ENCODE measurements at regions not wholly inside any gene's neighbourhood (a gene's known extent, or its start where the extent isn't known, plus 50 kb on each side); places are given as distances from the start of the nearest gene placed in this dataset.

GRCh38 chr6:19309661-19310060, 527.5 kb upstream of the ID4 start:
- H2AFZ ChIP-seq (ENCODE audit: low read depth), result no peak overlapping the region
- H3K9me2 ChIP-seq, result no peaks in the 10 kb centered on the region
- no peak overlapping the region for H3K4me3 ChIP-seq (ENCODE audit: low read depth in 2 of 2, low read length in 1 of 2)
- CTCF ChIA-PET, result no interaction called here
- H3K79me2 ChIP-seq (ENCODE audit: insufficient read depth), result no peaks in the 10 kb centered on the region
- no peak for DNase-seq
- no peaks in the 10 kb centered on the region for H3K9me3 ChIP-seq
- H3K4me1 ChIP-seq (ENCODE audit: control insufficient read depth in 1 of 2, insufficient read depth in 2 of 2, low read depth in 1 of 2, low read length in 1 of 2), result no peaks in the 10 kb centered on the region
- H3K4me2 ChIP-seq, result no peak overlapping the region
- POLR2A ChIA-PET, result no interaction called here
- no peak overlapping the region for H3K9ac ChIP-seq
- no peaks in the 10 kb centered on the region for H3K36me3 ChIP-seq (replicated peaks in 1 of 2; ENCODE audit: control insufficient read depth in 1 of 2, insufficient read depth in 2 of 2, low read length in 1 of 2)
- H3K27me3 ChIP-seq (ENCODE audit: insufficient read depth), result no peaks in the 10 kb centered on the region
- no peak overlapping the region for H3K27ac ChIP-seq (ENCODE audit: low read depth in 2 of 2, low read length in 1 of 2)
- whole genome bisulfite sequencing (ENCODE audit: low lambda C conversion rate), result 31% methylated on average over 1 of the region's 1 CpG
- no peaks in the 10 kb centered on the region for H4K20me1 ChIP-seq (ENCODE audit: insufficient read depth)
- TF ChIP-seq USF2 (IDR thresholded peaks at IDR 0.05; ENCODE audit: borderline replicate concordance, low read depth, low read length) (no peak), ZBTB33 (IDR thresholded peaks at IDR 0.05; ENCODE audit: borderline replicate concordance, low read depth) (no peak), PBX3 (IDR thresholded peaks at IDR 0.05) (no peak), MEF2A (IDR thresholded peaks at IDR 0.05; ENCODE audit: borderline replicate concordance, low read depth) (no peak), NRF1 (IDR thresholded peaks at IDR 0.05; ENCODE audit: low read depth, low read length) (no peak)
- no peaks in the 10 kb centered on the region for H3F3A ChIP-seq (replicated peaks; ENCODE audit: insufficient read depth)

GRCh38 chr6:19311786-19312185, 525.4 kb upstream of the ID4 start:
- H3K4me3 ChIP-seq (ENCODE audit: low read depth in 2 of 2, low read length in 1 of 2), result no peak overlapping the region
- no peaks in the 10 kb centered on the region for H3K9me2 ChIP-seq
- no peaks in the 10 kb centered on the region for H3K79me2 ChIP-seq (ENCODE audit: insufficient read depth)
- H3K27ac ChIP-seq (ENCODE audit: low read depth in 2 of 2, low read length in 1 of 2), result no peak overlapping the region
- H3K36me3 ChIP-seq (replicated peaks in 1 of 2; ENCODE audit: control insufficient read depth in 1 of 2, insufficient read depth in 2 of 2, low read length in 1 of 2), result no peaks in the 10 kb centered on the region
- H3K27me3 ChIP-seq (ENCODE audit: insufficient read depth), result no peaks in the 10 kb centered on the region
- WGBS (ENCODE audit: low lambda C conversion rate), result 2% methylated on average over 3 of the region's 3 CpGs
- no peak for DNase-seq
- H3K9ac ChIP-seq, result no peak overlapping the region
- ChIA-PET POLR2A (no interaction called here), CTCF (no interaction called here)
- H3K9me3 ChIP-seq, result no peaks in the 10 kb centered on the region
- no peaks in the 10 kb centered on the region for H3K4me1 ChIP-seq (ENCODE audit: control insufficient read depth in 1 of 2, insufficient read depth in 2 of 2, low read depth in 1 of 2, low read length in 1 of 2)
- no peak overlapping the region for H3K4me2 ChIP-seq
- no peaks in the 10 kb centered on the region for H4K20me1 ChIP-seq (ENCODE audit: insufficient read depth)
- H3F3A ChIP-seq (replicated peaks; ENCODE audit: insufficient read depth), result no peaks in the 10 kb centered on the region
- H2AFZ ChIP-seq (ENCODE audit: low read depth), result no peak overlapping the region
- TF ChIP-seq REST (IDR thresholded peaks at IDR 0.05; ENCODE audit: low read depth, low read length) (no peak), USF2 (IDR thresholded peaks at IDR 0.05; ENCODE audit: borderline replicate concordance, low read depth, low read length) (no peak), ELF1 (IDR thresholded peaks at IDR 0.05) (no peak), FOXJ3 (CRISPR knock-in tag; IDR thresholded peaks at IDR 0.05) (no peak), SIN3A (IDR thresholded peaks at IDR 0.05; ENCODE audit: borderline replicate concordance, low read depth, low read length) (no peak), FOSL2 (IDR thresholded peaks at IDR 0.05; ENCODE audit: borderline replicate concordance, low read depth) (no peak), EP300 (IDR thresholded peaks at IDR 0.05; ENCODE audit: borderline replicate concordance in 1 of 2, low read depth in 1 of 2, low read length in 1 of 2) (no peak), ZBTB33 (IDR thresholded peaks at IDR 0.05; ENCODE audit: borderline replicate concordance, low read depth) (no peak), TAF1 (IDR thresholded peaks at IDR 0.05; ENCODE audit: borderline replicate concordance, low read depth, low read length) (no peak), CHD2 (IDR thresholded peaks at IDR 0.05; ENCODE audit: low read length, partially characterized antibody) (no peak), USF1 (IDR thresholded peaks at IDR 0.05; ENCODE audit: borderline replicate concordance, low read depth) (no peak)
